ENCODE measurements at regions not wholly inside any gene's neighbourhood (a gene's known extent, or its start where the extent isn't known, plus 50 kb on each side); places are given as distances from the start of the nearest gene placed in this dataset.

DNA sequence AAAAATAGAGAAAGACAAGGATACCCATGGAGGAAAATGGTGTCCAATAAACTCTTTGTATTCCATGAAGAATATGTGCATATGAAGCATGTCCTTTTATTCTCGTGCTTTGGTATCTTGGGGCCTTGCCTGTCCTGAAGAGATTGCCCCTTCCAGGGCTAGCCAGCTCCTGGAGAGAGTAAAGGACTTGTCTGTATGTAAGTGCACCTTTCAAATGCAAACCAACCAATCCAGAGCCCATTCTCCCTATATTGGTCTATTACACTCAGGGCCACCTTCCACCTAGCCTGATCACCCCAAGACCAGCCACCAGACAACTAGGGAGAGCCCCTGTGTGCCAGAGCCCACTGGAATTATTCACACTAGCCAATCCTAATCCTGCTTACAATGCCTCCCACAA, 221.6 kb downstream of the CD83 start:
- Histone ChIP-seq H3K27me3 (ENCODE audit: insufficient read depth) (no peaks in the 10 kb centered on the region), H2AFZ (peak overlapping the region; percentile 64; the same call in 1 of the 2 replicates), H3F3A (replicated peaks; ENCODE audit: low read depth) (no peaks in the 10 kb centered on the region), H4K20me1 (replicated peaks; ENCODE audit: insufficient read depth) (no peaks in the 10 kb centered on the region), H3K4me3 (no peak overlapping the region), H3K4me2 (0 out of 2 replicates have a peak overlapping the region, but pooled peaks have one; percentile 44), H3K9me2 (ENCODE audit: insufficient read depth) (peaks cover 6% of the 10 kb centered on the region), H3K79me2 (replicated peaks; ENCODE audit: insufficient read depth) (no peaks in the 10 kb centered on the region), H3K4me1 (ENCODE audit: insufficient read depth) (peaks cover 11% of the 10 kb centered on the region), H3K36me3 (ENCODE audit: insufficient read depth) (no peaks in the 10 kb centered on the region), H3K27ac (ENCODE audit: low read depth) (no peak overlapping the region)
- ATAC-seq (peak; percentile 74), DNase-seq (ENCODE audit: low spot score) (no peak)
- H3K27me3 Mint-ChIP-seq (ENCODE audit: insufficient read depth, low read depth, poor library complexity), result peaks cover 5% of the 10 kb centered on the region
- no peak overlapping the region for H3K4me3 Mint-ChIP-seq
- no peak overlapping the region for H3K27ac Mint-ChIP-seq
- peaks cover 15% of the 10 kb centered on the region for H3K4me1 Mint-ChIP-seq
- no peaks in the 10 kb centered on the region for H3K9me3 Mint-ChIP-seq
- TF ChIP-seq NANOG (IDR thresholded peaks at IDR 0.05; ENCODE audit: borderline replicate concordance) (no peak), CREB1 (CRISPR knock-in tag; IDR thresholded peaks at IDR 0.05; ENCODE audit: low read depth) (no peak), POLR2AphosphoS5 (IDR thresholded peaks at IDR 0.05; ENCODE audit: low read depth) (no peak), ZNF114 (CRISPR knock-in tag; IDR thresholded peaks at IDR 0.05) (no peak), JUNB (IDR thresholded peaks at IDR 0.05; ENCODE audit: unreplicated experiment) (no peak)
- TF ChIP-seq, protein P1, sequence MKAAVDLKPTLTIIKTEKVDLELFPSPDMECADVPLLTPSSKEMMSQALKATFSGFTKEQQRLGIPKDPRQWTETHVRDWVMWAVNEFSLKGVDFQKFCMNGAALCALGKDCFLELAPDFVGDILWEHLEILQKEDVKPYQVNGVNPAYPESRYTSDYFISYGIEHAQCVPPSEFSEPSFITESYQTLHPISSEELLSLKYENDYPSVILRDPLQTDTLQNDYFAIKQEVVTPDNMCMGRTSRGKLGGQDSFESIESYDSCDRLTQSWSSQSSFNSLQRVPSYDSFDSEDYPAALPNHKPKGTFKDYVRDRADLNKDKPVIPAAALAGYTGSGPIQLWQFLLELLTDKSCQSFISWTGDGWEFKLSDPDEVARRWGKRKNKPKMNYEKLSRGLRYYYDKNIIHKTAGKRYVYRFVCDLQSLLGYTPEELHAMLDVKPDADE (IDR thresholded peaks at IDR 0.05), result no peak
- TF ChIP-seq, protein P2, sequence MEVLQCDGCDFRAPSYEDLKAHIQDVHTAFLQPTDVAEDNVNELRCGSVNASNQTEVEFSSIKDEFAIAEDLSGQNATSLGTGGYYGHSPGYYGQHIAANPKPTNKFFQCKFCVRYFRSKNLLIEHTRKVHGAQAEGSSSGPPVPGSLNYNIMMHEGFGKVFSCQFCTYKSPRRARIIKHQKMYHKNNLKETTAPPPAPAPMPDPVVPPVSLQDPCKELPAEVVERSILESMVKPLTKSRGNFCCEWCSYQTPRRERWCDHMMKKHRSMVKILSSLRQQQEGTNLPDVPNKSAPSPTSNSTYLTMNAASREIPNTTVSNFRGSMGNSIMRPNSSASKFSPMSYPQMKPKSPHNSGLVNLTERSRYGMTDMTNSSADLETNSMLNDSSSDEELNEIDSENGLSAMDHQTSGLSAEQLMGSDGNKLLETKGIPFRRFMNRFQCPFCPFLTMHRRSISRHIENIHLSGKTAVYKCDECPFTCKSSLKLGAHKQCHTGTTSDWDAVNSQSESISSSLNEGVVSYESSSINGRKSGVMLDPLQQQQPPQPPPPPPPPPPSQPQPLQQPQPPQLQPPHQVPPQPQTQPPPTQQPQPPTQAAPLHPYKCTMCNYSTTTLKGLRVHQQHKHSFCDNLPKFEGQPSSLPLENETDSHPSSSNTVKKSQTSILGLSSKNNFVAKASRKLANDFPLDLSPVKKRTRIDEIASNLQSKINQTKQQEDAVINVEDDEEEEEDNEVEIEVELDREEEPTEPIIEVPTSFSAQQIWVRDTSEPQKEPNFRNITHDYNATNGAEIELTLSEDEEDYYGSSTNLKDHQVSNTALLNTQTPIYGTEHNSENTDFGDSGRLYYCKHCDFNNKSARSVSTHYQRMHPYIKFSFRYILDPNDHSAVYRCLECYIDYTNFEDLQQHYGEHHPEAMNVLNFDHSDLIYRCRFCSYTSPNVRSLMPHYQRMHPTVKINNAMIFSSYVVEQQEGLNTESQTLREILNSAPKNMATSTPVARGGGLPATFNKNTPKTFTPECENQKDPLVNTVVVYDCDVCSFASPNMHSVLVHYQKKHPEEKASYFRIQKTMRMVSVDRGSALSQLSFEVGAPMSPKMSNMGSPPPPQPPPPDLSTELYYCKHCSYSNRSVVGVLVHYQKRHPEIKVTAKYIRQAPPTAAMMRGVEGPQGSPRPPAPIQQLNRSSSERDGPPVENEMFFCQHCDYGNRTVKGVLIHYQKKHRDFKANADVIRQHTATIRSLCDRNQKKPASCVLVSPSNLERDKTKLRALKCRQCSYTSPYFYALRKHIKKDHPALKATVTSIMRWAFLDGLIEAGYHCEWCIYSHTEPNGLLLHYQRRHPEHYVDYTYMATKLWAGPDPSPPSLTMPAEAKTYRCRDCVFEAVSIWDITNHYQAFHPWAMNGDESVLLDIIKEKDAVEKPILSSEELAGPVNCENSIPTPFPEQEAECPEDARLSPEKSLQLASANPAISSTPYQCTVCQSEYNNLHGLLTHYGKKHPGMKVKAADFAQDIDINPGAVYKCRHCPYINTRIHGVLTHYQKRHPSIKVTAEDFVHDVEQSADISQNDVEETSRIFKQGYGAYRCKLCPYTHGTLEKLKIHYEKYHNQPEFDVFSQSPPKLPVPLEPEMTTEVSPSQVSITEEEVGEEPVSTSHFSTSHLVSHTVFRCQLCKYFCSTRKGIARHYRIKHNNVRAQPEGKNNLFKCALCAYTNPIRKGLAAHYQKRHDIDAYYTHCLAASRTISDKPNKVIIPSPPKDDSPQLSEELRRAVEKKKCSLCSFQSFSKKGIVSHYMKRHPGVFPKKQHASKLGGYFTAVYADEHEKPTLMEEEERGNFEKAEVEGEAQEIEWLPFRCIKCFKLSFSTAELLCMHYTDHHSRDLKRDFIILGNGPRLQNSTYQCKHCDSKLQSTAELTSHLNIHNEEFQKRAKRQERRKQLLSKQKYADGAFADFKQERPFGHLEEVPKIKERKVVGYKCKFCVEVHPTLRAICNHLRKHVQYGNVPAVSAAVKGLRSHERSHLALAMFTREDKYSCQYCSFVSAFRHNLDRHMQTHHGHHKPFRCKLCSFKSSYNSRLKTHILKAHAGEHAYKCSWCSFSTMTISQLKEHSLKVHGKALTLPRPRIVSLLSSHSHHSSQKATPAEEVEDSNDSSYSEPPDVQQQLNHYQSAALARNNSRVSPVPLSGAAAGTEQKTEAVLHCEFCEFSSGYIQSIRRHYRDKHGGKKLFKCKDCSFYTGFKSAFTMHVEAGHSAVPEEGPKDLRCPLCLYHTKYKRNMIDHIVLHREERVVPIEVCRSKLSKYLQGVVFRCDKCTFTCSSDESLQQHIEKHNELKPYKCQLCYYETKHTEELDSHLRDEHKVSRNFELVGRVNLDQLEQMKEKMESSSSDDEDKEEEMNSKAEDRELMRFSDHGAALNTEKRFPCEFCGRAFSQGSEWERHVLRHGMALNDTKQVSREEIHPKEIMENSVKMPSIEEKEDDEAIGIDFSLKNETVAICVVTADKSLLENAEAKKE (CRISPR knock-in tag; IDR thresholded peaks at IDR 0.05), result no peak
- TF ChIP-seq, protein P3, sequence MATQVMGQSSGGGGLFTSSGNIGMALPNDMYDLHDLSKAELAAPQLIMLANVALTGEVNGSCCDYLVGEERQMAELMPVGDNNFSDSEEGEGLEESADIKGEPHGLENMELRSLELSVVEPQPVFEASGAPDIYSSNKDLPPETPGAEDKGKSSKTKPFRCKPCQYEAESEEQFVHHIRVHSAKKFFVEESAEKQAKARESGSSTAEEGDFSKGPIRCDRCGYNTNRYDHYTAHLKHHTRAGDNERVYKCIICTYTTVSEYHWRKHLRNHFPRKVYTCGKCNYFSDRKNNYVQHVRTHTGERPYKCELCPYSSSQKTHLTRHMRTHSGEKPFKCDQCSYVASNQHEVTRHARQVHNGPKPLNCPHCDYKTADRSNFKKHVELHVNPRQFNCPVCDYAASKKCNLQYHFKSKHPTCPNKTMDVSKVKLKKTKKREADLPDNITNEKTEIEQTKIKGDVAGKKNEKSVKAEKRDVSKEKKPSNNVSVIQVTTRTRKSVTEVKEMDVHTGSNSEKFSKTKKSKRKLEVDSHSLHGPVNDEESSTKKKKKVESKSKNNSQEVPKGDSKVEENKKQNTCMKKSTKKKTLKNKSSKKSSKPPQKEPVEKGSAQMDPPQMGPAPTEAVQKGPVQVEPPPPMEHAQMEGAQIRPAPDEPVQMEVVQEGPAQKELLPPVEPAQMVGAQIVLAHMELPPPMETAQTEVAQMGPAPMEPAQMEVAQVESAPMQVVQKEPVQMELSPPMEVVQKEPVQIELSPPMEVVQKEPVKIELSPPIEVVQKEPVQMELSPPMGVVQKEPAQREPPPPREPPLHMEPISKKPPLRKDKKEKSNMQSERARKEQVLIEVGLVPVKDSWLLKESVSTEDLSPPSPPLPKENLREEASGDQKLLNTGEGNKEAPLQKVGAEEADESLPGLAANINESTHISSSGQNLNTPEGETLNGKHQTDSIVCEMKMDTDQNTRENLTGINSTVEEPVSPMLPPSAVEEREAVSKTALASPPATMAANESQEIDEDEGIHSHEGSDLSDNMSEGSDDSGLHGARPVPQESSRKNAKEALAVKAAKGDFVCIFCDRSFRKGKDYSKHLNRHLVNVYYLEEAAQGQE (IDR thresholded peaks at IDR 0.05; ENCODE audit: unreplicated experiment), result no peak
- no peaks in the 10 kb centered on the region for H3K36me3 Mint-ChIP-seq (ENCODE audit: low read depth)
